ENCODE measurements at regions not wholly inside any gene's neighbourhood (a gene's known extent, or its start where the extent isn't known, plus 50 kb on each side); places are given as distances from the start of the nearest gene placed in this dataset.

GRCh38 chr14:37711831-37712475, 116.5 kb downstream of the TTC6 start (continued):
- no peak for TF ChIP-seq ZBTB2 (CRISPR knock-in tag; IDR thresholded peaks at IDR 0.05; ENCODE audit: low read depth)
- TF ChIP-seq, protein P1, sequence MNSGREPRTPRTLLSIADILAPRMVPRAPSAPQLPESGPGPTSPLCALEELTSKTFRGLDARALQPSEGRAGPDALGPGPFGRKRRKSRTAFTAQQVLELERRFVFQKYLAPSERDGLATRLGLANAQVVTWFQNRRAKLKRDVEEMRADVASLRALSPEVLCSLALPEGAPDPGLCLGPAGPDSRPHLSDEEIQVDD (CRISPR knock-in tag; IDR thresholded peaks at IDR 0.05; ENCODE audit: borderline replicate concordance), result no peak
- TF ChIP-seq NR2F6 (IDR thresholded peaks at IDR 0.05), result peak; percentile 81
- peak; percentile 72 for TF ChIP-seq NR2F6 (CRISPR knock-in tag; IDR thresholded peaks at IDR 0.05)
- TF ChIP-seq ZNF546 (CRISPR knock-in tag; conservative IDR thresholded peaks at IDR 0.05), result no peak
- TF ChIP-seq ZNF589 (CRISPR knock-in tag; conservative IDR thresholded peaks at IDR 0.05), result peak; percentile 17; the same call in 1 of the 2 replicates
- TF ChIP-seq GMEB2 (CRISPR knock-in tag; IDR thresholded peaks at IDR 0.05; ENCODE audit: low read depth), result no peak
- TF ChIP-seq, protein P2, sequence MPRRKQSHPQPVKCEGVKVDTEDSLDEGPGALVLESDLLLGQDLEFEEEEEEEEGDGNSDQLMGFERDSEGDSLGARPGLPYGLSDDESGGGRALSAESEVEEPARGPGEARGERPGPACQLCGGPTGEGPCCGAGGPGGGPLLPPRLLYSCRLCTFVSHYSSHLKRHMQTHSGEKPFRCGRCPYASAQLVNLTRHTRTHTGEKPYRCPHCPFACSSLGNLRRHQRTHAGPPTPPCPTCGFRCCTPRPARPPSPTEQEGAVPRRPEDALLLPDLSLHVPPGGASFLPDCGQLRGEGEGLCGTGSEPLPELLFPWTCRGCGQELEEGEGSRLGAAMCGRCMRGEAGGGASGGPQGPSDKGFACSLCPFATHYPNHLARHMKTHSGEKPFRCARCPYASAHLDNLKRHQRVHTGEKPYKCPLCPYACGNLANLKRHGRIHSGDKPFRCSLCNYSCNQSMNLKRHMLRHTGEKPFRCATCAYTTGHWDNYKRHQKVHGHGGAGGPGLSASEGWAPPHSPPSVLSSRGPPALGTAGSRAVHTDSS (CRISPR knock-in tag; conservative IDR thresholded peaks at IDR 0.05), result no peak
- peak; percentile 99 for TF ChIP-seq ARID5B (CRISPR knock-in tag; IDR thresholded peaks at IDR 0.05)
- peak; percentile 77 for TF ChIP-seq FOXA1 (IDR thresholded peaks at IDR 0.05)
- peak; percentile 87 for TF ChIP-seq FOXA1 (CRISPR knock-in tag; IDR thresholded peaks at IDR 0.05)
- 0 out of 2 replicates have a peak, but pooled peaks have one; percentile 10 for TF ChIP-seq ZFP37 (CRISPR knock-in tag; IDR thresholded peaks at IDR 0.05; ENCODE audit: borderline replicate concordance)
- TF ChIP-seq ZNF660 (CRISPR knock-in tag; IDR thresholded peaks at IDR 0.05; ENCODE audit: borderline replicate concordance, low read depth), result no peak
- TF ChIP-seq MAFF (IDR thresholded peaks at IDR 0.05; ENCODE audit: low read depth, low read length), result peak; percentile 33; the same call in 1 of the 2 replicates
- no peak for TF ChIP-seq GTF3A (CRISPR knock-in tag; conservative IDR thresholded peaks at IDR 0.05)
- no peak for TF ChIP-seq PCBP1 (IDR thresholded peaks at IDR 0.05; ENCODE audit: borderline replicate concordance, low read depth, low read length)
- TF ChIP-seq KDM1A (CRISPR knock-in tag; IDR thresholded peaks at IDR 0.05), result peak; percentile 72
- TF ChIP-seq JUN (CRISPR knock-in tag; IDR thresholded peaks at IDR 0.05), result no peak
- TF ChIP-seq RAD21 (CRISPR knock-in tag; IDR thresholded peaks at IDR 0.05), result peak; percentile 29; the same call in 1 of the 2 replicates
- TF ChIP-seq PAF1 (CRISPR knock-in tag; IDR thresholded peaks at IDR 0.05), result no peak
- no peak; the same call in 1 of the 2 replicates for TF ChIP-seq EHMT2 (IDR thresholded peaks at IDR 0.05; ENCODE audit: borderline replicate concordance, low read depth, low read length)
- TF ChIP-seq HNRNPK (IDR thresholded peaks at IDR 0.05; ENCODE audit: low read depth, low read length, poor library complexity, severe bottlenecking), result no peak
- TF ChIP-seq MED1 (CRISPR knock-in tag; IDR thresholded peaks at IDR 0.05), result peak; percentile 86
